ENCODE measurements at regions not wholly inside any gene's neighbourhood (a gene's known extent, or its start where the extent isn't known, plus 50 kb on each side); places are given as distances from the start of the nearest gene placed in this dataset.

DNA sequence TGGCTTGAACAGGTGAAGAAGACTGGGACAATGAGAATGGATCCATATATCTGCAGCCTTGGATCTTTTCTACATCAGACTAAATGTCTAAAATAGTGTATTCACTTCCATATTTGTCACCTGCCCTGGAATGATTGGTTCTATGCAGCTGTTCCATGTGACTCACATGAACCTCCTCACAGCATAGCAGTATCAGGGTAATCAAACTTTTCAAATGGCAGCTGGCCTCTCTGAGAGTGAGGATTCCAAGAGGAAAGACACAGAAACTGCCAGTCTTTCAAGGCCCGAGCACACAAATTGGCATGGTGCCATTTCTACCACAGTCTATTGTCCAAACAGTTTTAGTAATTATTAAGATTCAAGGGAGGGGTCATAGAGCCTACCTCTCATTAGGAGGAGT, 859.3 kb downstream of the BCL11A start:
- TF ChIP-seq, protein P1, sequence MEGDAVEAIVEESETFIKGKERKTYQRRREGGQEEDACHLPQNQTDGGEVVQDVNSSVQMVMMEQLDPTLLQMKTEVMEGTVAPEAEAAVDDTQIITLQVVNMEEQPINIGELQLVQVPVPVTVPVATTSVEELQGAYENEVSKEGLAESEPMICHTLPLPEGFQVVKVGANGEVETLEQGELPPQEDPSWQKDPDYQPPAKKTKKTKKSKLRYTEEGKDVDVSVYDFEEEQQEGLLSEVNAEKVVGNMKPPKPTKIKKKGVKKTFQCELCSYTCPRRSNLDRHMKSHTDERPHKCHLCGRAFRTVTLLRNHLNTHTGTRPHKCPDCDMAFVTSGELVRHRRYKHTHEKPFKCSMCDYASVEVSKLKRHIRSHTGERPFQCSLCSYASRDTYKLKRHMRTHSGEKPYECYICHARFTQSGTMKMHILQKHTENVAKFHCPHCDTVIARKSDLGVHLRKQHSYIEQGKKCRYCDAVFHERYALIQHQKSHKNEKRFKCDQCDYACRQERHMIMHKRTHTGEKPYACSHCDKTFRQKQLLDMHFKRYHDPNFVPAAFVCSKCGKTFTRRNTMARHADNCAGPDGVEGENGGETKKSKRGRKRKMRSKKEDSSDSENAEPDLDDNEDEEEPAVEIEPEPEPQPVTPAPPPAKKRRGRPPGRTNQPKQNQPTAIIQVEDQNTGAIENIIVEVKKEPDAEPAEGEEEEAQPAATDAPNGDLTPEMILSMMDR (IDR thresholded peaks at IDR 0.05; ENCODE audit: insufficient read depth, low read length), result no peak
- TF ChIP-seq POLR2AphosphoS5 (IDR thresholded peaks at IDR 0.05; ENCODE audit: low read depth) (no peak), GABPA (IDR thresholded peaks at IDR 0.05; ENCODE audit: low read depth) (no peak)
- TF ChIP-seq, protein P2, sequence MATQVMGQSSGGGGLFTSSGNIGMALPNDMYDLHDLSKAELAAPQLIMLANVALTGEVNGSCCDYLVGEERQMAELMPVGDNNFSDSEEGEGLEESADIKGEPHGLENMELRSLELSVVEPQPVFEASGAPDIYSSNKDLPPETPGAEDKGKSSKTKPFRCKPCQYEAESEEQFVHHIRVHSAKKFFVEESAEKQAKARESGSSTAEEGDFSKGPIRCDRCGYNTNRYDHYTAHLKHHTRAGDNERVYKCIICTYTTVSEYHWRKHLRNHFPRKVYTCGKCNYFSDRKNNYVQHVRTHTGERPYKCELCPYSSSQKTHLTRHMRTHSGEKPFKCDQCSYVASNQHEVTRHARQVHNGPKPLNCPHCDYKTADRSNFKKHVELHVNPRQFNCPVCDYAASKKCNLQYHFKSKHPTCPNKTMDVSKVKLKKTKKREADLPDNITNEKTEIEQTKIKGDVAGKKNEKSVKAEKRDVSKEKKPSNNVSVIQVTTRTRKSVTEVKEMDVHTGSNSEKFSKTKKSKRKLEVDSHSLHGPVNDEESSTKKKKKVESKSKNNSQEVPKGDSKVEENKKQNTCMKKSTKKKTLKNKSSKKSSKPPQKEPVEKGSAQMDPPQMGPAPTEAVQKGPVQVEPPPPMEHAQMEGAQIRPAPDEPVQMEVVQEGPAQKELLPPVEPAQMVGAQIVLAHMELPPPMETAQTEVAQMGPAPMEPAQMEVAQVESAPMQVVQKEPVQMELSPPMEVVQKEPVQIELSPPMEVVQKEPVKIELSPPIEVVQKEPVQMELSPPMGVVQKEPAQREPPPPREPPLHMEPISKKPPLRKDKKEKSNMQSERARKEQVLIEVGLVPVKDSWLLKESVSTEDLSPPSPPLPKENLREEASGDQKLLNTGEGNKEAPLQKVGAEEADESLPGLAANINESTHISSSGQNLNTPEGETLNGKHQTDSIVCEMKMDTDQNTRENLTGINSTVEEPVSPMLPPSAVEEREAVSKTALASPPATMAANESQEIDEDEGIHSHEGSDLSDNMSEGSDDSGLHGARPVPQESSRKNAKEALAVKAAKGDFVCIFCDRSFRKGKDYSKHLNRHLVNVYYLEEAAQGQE (IDR thresholded peaks at IDR 0.05; ENCODE audit: insufficient replicate concordance, low read depth), result no peak

Data from HL-60 (cell line).